IMR-90 (cell line): ENCODE measurements at regions not wholly inside any gene's neighbourhood (a gene's known extent, or its start where the extent isn't known, plus 50 kb on each side); places are given as distances from the start of the nearest gene placed in this dataset.

Source experiments
- ATAC-seq: fragments of 200-7000 bp; cut with Tn5 transposase; 2 replicates; pipeline ENCODE4 v1.9.1; 2020; ENCODE audit warnings: low read depth, mild to moderate bottlenecking, moderate library complexity
- BruUV-seq: library from RNA; stranded (reverse); fragments of 400-500 nt; replicated peaks from 2 replicates; lab custom pipeline; 2021; lab: Mats Ljungman, UMichigan
- CTCF ChIA-PET: fragments of 300-600 bp; formaldehyde crosslinking; extraction: SDS; loops from one replicate; lab custom pipeline; 2021; ENCODE audit warnings: antibody characterized with exemption; lab: Yijun Ruan, JAX
- POLR2A ChIA-PET: fragments of 300-600 bp; sonication (Branson Sonifier 250); formaldehyde crosslinking; loops from one replicate; lab custom pipeline; 2022; ENCODE audit warnings: antibody characterized with exemption; ENCODE audit not compliant: unreplicated experiment; lab: Charles Lee
- DNase-seq: peaks from one replicate; pipeline ENCODE4 v3.0.0; 2013
- H2AFZ ChIP-seq: replicated peaks from 2 replicates; pipeline ENCODE3; 2013; ENCODE audit warnings: low read length, mild to moderate bottlenecking; ENCODE audit not compliant: poor library complexity
- H2AK5ac ChIP-seq: 2 replicates; pipeline ENCODE4 v1.6.1; 2013; ENCODE audit warnings: low read depth, low read length, inconsistent platforms
- H2AK9ac ChIP-seq: replicated peaks from 2 replicates; pipeline ENCODE3; 2013; ENCODE audit warnings: mild to moderate bottlenecking, low read depth, low read length, moderate library complexity; ENCODE audit not compliant: poor library complexity
- H2BK120ac ChIP-seq: 2 replicates; pipeline ENCODE4 v1.6.1; 2013; ENCODE audit warnings: low read depth, low read length, inconsistent platforms
- H2BK15ac ChIP-seq: 3 replicates; pipeline ENCODE4 v1.6.1; 2013; ENCODE audit warnings: low read depth, low read length, inconsistent platforms
- H2BK20ac ChIP-seq: 2 replicates; pipeline ENCODE4 v1.6.1; 2013; ENCODE audit warnings: low read depth, mild to moderate bottlenecking, inconsistent platforms, low read length, moderate library complexity
- H2BK5ac ChIP-seq: 2 replicates; pipeline ENCODE4 v1.6.1; 2013; ENCODE audit warnings: mild to moderate bottlenecking, low read depth, low read length, inconsistent platforms; ENCODE audit not compliant: poor library complexity, severe bottlenecking
- H3K14ac ChIP-seq: replicated peaks from 2 replicates; pipeline ENCODE4 v1.6.1; 2013; ENCODE audit warnings: low read depth, low read length, inconsistent platforms
- H3K18ac ChIP-seq: 2 replicates; pipeline ENCODE4 v1.6.1; 2013; ENCODE audit warnings: low read depth, low read length, control low read depth
- H3K23ac ChIP-seq: 2 replicates; pipeline ENCODE4 v1.6.1; 2013; ENCODE audit warnings: low read depth, low read length, inconsistent platforms
- H3K27ac ChIP-seq: 2 replicates; pipeline ENCODE4 v1.5.1; 2013; ENCODE audit warnings: mild to moderate bottlenecking, control low read depth, low read length; ENCODE audit not compliant: insufficient read depth
- H3K27me3 ChIP-seq: 2 replicates; pipeline ENCODE4 v1.6.1; 2013; ENCODE audit warnings: low read length; ENCODE audit not compliant: control insufficient read depth, insufficient read depth
- H3K36me3 ChIP-seq: 2 replicates; pipeline ENCODE4 v1.6.1; 2013; ENCODE audit warnings: low read length, mixed read lengths; ENCODE audit not compliant: control insufficient read depth, insufficient read depth
- H3K4ac ChIP-seq: 2 replicates; pipeline ENCODE4 v1.6.1; 2013; ENCODE audit warnings: low read depth, low read length, inconsistent platforms
- H3K4me1 ChIP-seq: 2 replicates; pipeline ENCODE4 v1.6.1; 2013; ENCODE audit warnings: low read length, mixed read lengths; ENCODE audit not compliant: control insufficient read depth, insufficient read depth
- H3K4me2 ChIP-seq: 2 replicates; pipeline ENCODE4 v1.6.1; 2013; ENCODE audit warnings: low read depth, mild to moderate bottlenecking, control low read depth, low read length, moderate library complexity
- H3K4me3 ChIP-seq: 2 replicates; pipeline ENCODE4 v1.5.1; 2013; ENCODE audit warnings: low read depth, mild to moderate bottlenecking, control low read depth, low read length, moderate library complexity; ENCODE audit not compliant: insufficient read depth
- H3K56ac ChIP-seq: 2 replicates; pipeline ENCODE4 v1.6.1; 2013; ENCODE audit warnings: low read length, inconsistent platforms; ENCODE audit not compliant: insufficient read depth; ENCODE audit errors: extremely low read depth
- H3K79me1 ChIP-seq, 2 experiments: 2 replicates each; pipeline ENCODE4 v1.6.1; 2013; ENCODE audit warnings: low read length in 2 of 2, inconsistent platforms in 1 of 2, low read depth in 1 of 2
- H3K9ac ChIP-seq: 2 replicates; pipeline ENCODE4 v1.6.1; 2013; ENCODE audit warnings: low read depth, low read length, control low read depth
- H3K9me1 ChIP-seq: 2 replicates; pipeline ENCODE4 v1.6.1; 2013; ENCODE audit warnings: low read length, inconsistent platforms; ENCODE audit not compliant: insufficient read depth
- H3K9me3 ChIP-seq: 2 replicates; pipeline ENCODE4 v1.6.1; 2013; ENCODE audit warnings: low read length; ENCODE audit not compliant: control insufficient read depth, insufficient read depth
- H4K20me1 ChIP-seq: 2 replicates; pipeline ENCODE4 v1.6.1; 2013; ENCODE audit warnings: low read length, inconsistent platforms; ENCODE audit not compliant: insufficient read depth
- H4K5ac ChIP-seq: 2 replicates; pipeline ENCODE4 v1.6.1; 2013; ENCODE audit warnings: mild to moderate bottlenecking, low read depth, low read length, control low read depth
- H4K8ac ChIP-seq, 2 experiments: 2 replicates each; pipeline ENCODE4 v1.6.1; 2013; ENCODE audit warnings: low read depth in 2 of 2, low read length in 2 of 2, control low read depth in 1 of 2, inconsistent platforms in 1 of 2
- H4K91ac ChIP-seq: 2 replicates; pipeline ENCODE4 v1.6.1; 2013; ENCODE audit warnings: low read depth, low read length, inconsistent platforms; ENCODE audit not compliant: insufficient read depth
- CHD1 ChIP-seq: IDR thresholded peaks from 2 replicates; pipeline ENCODE4 v1.6.1; 2012; ENCODE audit warnings: low read depth, low read length, improper control_type of control experiment
- ELK1 ChIP-seq: fragments of 150-350 bp; IDR thresholded peaks from 2 replicates; pipeline ENCODE4 v1.6.1; 2016; ENCODE audit warnings: low read depth, mild to moderate bottlenecking, low read length, moderate library complexity, borderline replicate concordance
- MAZ ChIP-seq: IDR thresholded peaks from 2 replicates; pipeline ENCODE4 v1.6.1; 2012; ENCODE audit warnings: low read depth, mild to moderate bottlenecking, low read length, improper control_type of control experiment, moderate library complexity, borderline replicate concordance
- MXI1 ChIP-seq: IDR thresholded peaks from 2 replicates; pipeline ENCODE4 v1.6.1; 2012; ENCODE audit warnings: low read depth, mild to moderate bottlenecking, low read length, moderate library complexity, borderline replicate concordance
- POLR2A ChIP-seq: IDR thresholded peaks from 2 replicates; pipeline ENCODE4 v1.6.1; 2012; ENCODE audit warnings: mild to moderate bottlenecking, low read depth, low read length
- RCOR1 ChIP-seq: IDR thresholded peaks from 2 replicates; pipeline ENCODE4 v1.6.1; 2012; ENCODE audit warnings: mild to moderate bottlenecking, low read length, improper control_type of control experiment; ENCODE audit not compliant: insufficient replicate concordance
- RFX5 ChIP-seq: IDR thresholded peaks from 2 replicates; pipeline ENCODE4 v1.8.0; 2012; ENCODE audit warnings: low read depth, mild to moderate bottlenecking, low read length, moderate library complexity
- SMC3 ChIP-seq: fragments of 150-350 bp; IDR thresholded peaks from 2 replicates; pipeline ENCODE4 v1.6.1; 2016; ENCODE audit warnings: low read depth, mild to moderate bottlenecking, antibody characterized with exemption, low read length, moderate library complexity
- WGBS, 2 experiments: methylation state at CpG; one replicate each; pipeline versions ENCODE4 v1.1.5 to v1.1.7; 2013; ENCODE audit warnings: missing lambda C conversion rate in 2 of 2; ENCODE audit not compliant: insufficient read length in 1 of 2; ENCODE audit errors: extremely low coverage in 2 of 2; 5-methylcytosine and 5-hydroxymethylcytosine counted together
- dilution Hi-C: fragments of 300-500 bp; cut with HindIII; formaldehyde crosslinking; loops from one replicate; pipeline ENCODE4 v1.14.3; 2018; ENCODE audit warnings: low sequenced_read_pairs; ENCODE audit not compliant: unreplicated experiment
- in situ Hi-C: fragments of 300-500 bp; cut with MboI; formaldehyde crosslinking; loops from 3 replicates; pipeline ENCODE4 v1.14.3; 2019; ENCODE audit warnings: low sequenced_read_pairs, inconsistent platforms, mixed read lengths
- intact Hi-C: fragments of 100-400 bp; cut with micrococcal nuclease; formaldehyde crosslinking; loops from 2 replicates; pipeline ENCODE4 v1.10.0; 2022
- TF ChIP-seq, protein P1 (sequence below): conservative IDR thresholded peaks from 2 replicates; pipeline ENCODE4 v1.5.1; 2012; ENCODE audit warnings: mild to moderate bottlenecking, low read depth, low read length, improper control_type of control experiment

GRCh38 chr2:14454202-14454601 lies 178.3 kb upstream of the LRATD1 start:
- no peak overlapping the region for H2BK120ac ChIP-seq
- no peaks in the 10 kb centered on the region for H3K4me1 ChIP-seq
- WGBS, 2 experiments: 20% methylated on average over 1 of the region's 3 CpGs; no CpG with 5 or more reads in 1 of the 2 experiments
- H3K14ac ChIP-seq: no peak overlapping the region
- H4K91ac ChIP-seq: no peak overlapping the region
- in situ Hi-C loops (no loop called here), intact Hi-C loops (no loop called here), dilution Hi-C loops (no loop called here)
- H2BK20ac ChIP-seq: no peak overlapping the region
- no peak overlapping the region for H3K9ac ChIP-seq
- H3K18ac ChIP-seq: no peak overlapping the region
- no peak overlapping the region for H3K27ac ChIP-seq
- H3K4ac ChIP-seq: no peak overlapping the region
- H3K27me3 ChIP-seq: no peaks in the 10 kb centered on the region
- ChIA-PET POLR2A (no interaction called here), CTCF (no interaction called here)
- no peaks in the 10 kb centered on the region for H4K20me1 ChIP-seq
- H2BK15ac ChIP-seq: no peak overlapping the region
- H4K8ac ChIP-seq: no peak overlapping the region
- no peak overlapping the region for H2BK5ac ChIP-seq
- no peak overlapping the region for H2AK9ac ChIP-seq
- no peak overlapping the region for H4K5ac ChIP-seq
- H3K4me3 ChIP-seq: no peak overlapping the region
- no peak for TF ChIP-seq CHD1
- TF ChIP-seq, protein P1, sequence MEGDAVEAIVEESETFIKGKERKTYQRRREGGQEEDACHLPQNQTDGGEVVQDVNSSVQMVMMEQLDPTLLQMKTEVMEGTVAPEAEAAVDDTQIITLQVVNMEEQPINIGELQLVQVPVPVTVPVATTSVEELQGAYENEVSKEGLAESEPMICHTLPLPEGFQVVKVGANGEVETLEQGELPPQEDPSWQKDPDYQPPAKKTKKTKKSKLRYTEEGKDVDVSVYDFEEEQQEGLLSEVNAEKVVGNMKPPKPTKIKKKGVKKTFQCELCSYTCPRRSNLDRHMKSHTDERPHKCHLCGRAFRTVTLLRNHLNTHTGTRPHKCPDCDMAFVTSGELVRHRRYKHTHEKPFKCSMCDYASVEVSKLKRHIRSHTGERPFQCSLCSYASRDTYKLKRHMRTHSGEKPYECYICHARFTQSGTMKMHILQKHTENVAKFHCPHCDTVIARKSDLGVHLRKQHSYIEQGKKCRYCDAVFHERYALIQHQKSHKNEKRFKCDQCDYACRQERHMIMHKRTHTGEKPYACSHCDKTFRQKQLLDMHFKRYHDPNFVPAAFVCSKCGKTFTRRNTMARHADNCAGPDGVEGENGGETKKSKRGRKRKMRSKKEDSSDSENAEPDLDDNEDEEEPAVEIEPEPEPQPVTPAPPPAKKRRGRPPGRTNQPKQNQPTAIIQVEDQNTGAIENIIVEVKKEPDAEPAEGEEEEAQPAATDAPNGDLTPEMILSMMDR: no peak
- TF ChIP-seq POLR2A: no peak
- no peak for TF ChIP-seq MXI1
- no peak for TF ChIP-seq ELK1
- TF ChIP-seq MAZ: no peak
- TF ChIP-seq RCOR1: no peak
- TF ChIP-seq SMC3: no peak
- no peak for TF ChIP-seq RFX5
- no peaks in the 10 kb centered on the region for H3K36me3 ChIP-seq
- H3K79me1 ChIP-seq: no peaks in the 10 kb centered on the region
- H3K9me3 ChIP-seq: no peaks in the 10 kb centered on the region
- DNase-seq (no peak), ATAC-seq (no peak)
- H2AFZ ChIP-seq: no peak overlapping the region
- no peak overlapping the region for H3K23ac ChIP-seq
- no peak overlapping the region for H3K4me2 ChIP-seq
- H2AK5ac ChIP-seq: no peak overlapping the region
- no peaks in the 10 kb centered on the region for H3K9me1 ChIP-seq
- no TSS peak for BruUV-seq
- no peak overlapping the region for H3K56ac ChIP-seq
